GM23338 (cell line): ENCODE measurements at regions not wholly inside any gene's neighbourhood (a gene's known extent, or its start where the extent isn't known, plus 50 kb on each side); places are given as distances from the start of the nearest gene placed in this dataset.

Experiments used
- ATAC-seq: fragments of 200-7000 bp; cut with Tn5 transposase; 3 replicates; pipeline ENCODE4 v1.9.1; 2020
- DNase-seq: peaks from one replicate; pipeline ENCODE4 v3.0.0-alpha.2; 2015; ENCODE audit warnings: low spot score
- H2AFZ ChIP-seq: fragments of 200-600 bp; sonication (generic); 2 replicates; pipeline ENCODE4 v1.8.0; 2016; ENCODE audit warnings: antibody characterized with exemption, mild to moderate bottlenecking, moderate library complexity
- H3F3A ChIP-seq: fragments of 200-600 bp; sonication (generic); replicated peaks from 2 replicates; pipeline ENCODE4 v1.8.0; 2017; ENCODE audit warnings: antibody characterized with exemption, mixed run types, low read depth
- H3K27ac ChIP-seq: fragments of 200-600 bp; sonication (generic); 2 replicates; pipeline ENCODE4 v1.6.1; 2016; ENCODE audit warnings: low read depth
- H3K27me3 ChIP-seq: fragments of 200-600 bp; sonication (generic); 2 replicates; pipeline ENCODE4 v1.8.0; 2016; ENCODE audit warnings: mild to moderate bottlenecking, mixed run types, moderate library complexity; ENCODE audit not compliant: insufficient read depth
- H3K36me3 ChIP-seq: fragments of 200-600 bp; sonication (generic); 2 replicates; pipeline ENCODE4 v1.8.0; 2016; ENCODE audit warnings: mild to moderate bottlenecking; ENCODE audit not compliant: insufficient read depth
- H3K4me1 ChIP-seq: fragments of 200-600 bp; sonication (generic); 2 replicates; pipeline ENCODE4 v1.8.0; 2016; ENCODE audit warnings: mild to moderate bottlenecking, moderate library complexity; ENCODE audit not compliant: insufficient read depth
- H3K4me2 ChIP-seq: fragments of 200-600 bp; sonication (generic); 2 replicates; pipeline ENCODE4 v1.7.1; 2017; ENCODE audit warnings: mixed run types
- H3K4me3 ChIP-seq: fragments of 200-600 bp; sonication (generic); 2 replicates; pipeline ENCODE4 v1.6.1; 2016; ENCODE audit warnings: mixed run types
- H3K79me2 ChIP-seq: fragments of 200-600 bp; sonication (generic); replicated peaks from 2 replicates; pipeline ENCODE4 v1.8.0; 2017; ENCODE audit warnings: mild to moderate bottlenecking; ENCODE audit not compliant: insufficient read depth
- H3K9me2 ChIP-seq: fragments of 200-600 bp; sonication (generic); 2 replicates; pipeline ENCODE4 v1.8.0; 2017; ENCODE audit not compliant: insufficient read depth
- H4K20me1 ChIP-seq: fragments of 200-600 bp; sonication (generic); replicated peaks from 2 replicates; pipeline ENCODE4 v1.8.0; 2017; ENCODE audit warnings: mild to moderate bottlenecking; ENCODE audit not compliant: insufficient read depth
- H3K27ac Mint-ChIP-seq: 2 replicates; pipeline ENCODE4 v1.8.0; 2020; ENCODE audit warnings: inconsistent platforms, mild to moderate bottlenecking, moderate library complexity, mixed read lengths
- H3K27me3 Mint-ChIP-seq: 3 replicates; pipeline ENCODE4 v1.8.0; 2022; ENCODE audit warnings: low read depth, mild to moderate bottlenecking, moderate library complexity, mixed read lengths, inconsistent platforms; ENCODE audit not compliant: insufficient read depth, poor library complexity
- H3K36me3 Mint-ChIP-seq: 3 replicates; pipeline ENCODE4 v1.8.0; 2021; ENCODE audit warnings: low read depth, mild to moderate bottlenecking, inconsistent platforms, moderate library complexity, mixed read lengths
- H3K4me1 Mint-ChIP-seq: 3 replicates; pipeline ENCODE4 v1.8.0; 2020; ENCODE audit warnings: mild to moderate bottlenecking, inconsistent platforms, mixed read lengths
- H3K4me3 Mint-ChIP-seq: 3 replicates; pipeline ENCODE4 v1.8.0; 2021; ENCODE audit warnings: moderate library complexity, mild to moderate bottlenecking, inconsistent platforms, mixed read lengths
- H3K9me3 Mint-ChIP-seq: 3 replicates; pipeline ENCODE4 v1.8.0; 2020; ENCODE audit warnings: moderate library complexity, mild to moderate bottlenecking, inconsistent platforms, mixed read lengths
- JUNB ChIP-seq: IDR thresholded peaks from one replicate; pipeline ENCODE4 v1.6.1; 2016; ENCODE audit warnings: antibody characterized with exemption; ENCODE audit not compliant: unreplicated experiment
- NANOG ChIP-seq: IDR thresholded peaks from 2 replicates; pipeline ENCODE4 v1.6.1; 2016; ENCODE audit warnings: antibody characterized with exemption, borderline replicate concordance
- POLR2AphosphoS5 ChIP-seq: IDR thresholded peaks from 2 replicates; pipeline ENCODE4 v1.6.1; 2016; ENCODE audit warnings: antibody characterized with exemption, low read depth
- ZNF462 ChIP-seq: fragments of 250-450 bp; sonication (Bioruptor Pico); IDR thresholded peaks from 2 replicates; pipeline ENCODE4 v1.5.0; 2020; ENCODE audit warnings: mild to moderate bottlenecking, moderate library complexity
- TF ChIP-seq, protein P1 (sequence below), 2 experiments: fragments of 200-600 bp in 1 of 2; sonication (generic) in 1 of 2; conservative IDR thresholded peaks; 2 replicates each; pipeline versions ENCODE4 v1.5.1 to v1.6.1; 2016 to 2017; ENCODE audit warnings: antibody characterized with exemption in 2 of 2, low read depth in 2 of 2, mild to moderate bottlenecking in 2 of 2, moderate library complexity in 1 of 2

DNA sequence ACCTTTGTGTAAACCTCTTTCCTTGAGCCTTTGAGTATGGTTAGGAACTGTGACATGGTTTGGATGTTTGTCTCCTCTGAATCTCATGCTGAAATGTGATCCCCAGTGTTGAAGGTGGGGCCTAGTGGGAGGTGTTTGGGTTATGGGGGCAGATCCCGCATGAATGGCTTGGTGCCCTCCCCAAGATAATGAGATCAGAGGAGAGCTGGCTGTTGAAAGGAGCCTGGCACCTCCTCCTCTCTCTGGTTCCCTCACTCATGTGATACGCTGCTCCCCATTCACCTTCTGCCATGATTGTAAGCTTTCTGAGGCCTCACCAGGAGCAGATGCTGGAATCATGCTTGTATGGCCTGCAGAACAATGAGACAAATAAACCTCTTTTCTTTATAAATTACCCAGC, 1110.2 kb downstream of the CDH11 start (continued):
- TF ChIP-seq ZNF462 (CRISPR knock-in tag) = no peak
- no peak for TF ChIP-seq POLR2AphosphoS5
- no peak for TF ChIP-seq NANOG
- TF ChIP-seq JUNB = no peak

GRCh38 chr16:64008131-64008530, 1113.7 kb downstream of the CDH11 start:
- Mint-ChIP-seq H3K36me3 (peaks cover 4% of the 10 kb centered on the region), H3K9me3 (peaks cover 17% of the 10 kb centered on the region; the same call in 2 of the 3 replicates), H3K27me3 (no peaks in the 10 kb centered on the region), H3K4me3 (no peak overlapping the region), H3K27ac (no peak overlapping the region), H3K4me1 (no peaks in the 10 kb centered on the region)
- Histone ChIP-seq H3K9me2 (no peaks in the 10 kb centered on the region), H3K4me3 (no peak overlapping the region), H3K4me1 (no peaks in the 10 kb centered on the region), H3K27me3 (no peaks in the 10 kb centered on the region), H3K27ac (no peak overlapping the region), H3K36me3 (no peaks in the 10 kb centered on the region), H3K79me2 (no peaks in the 10 kb centered on the region), H3K4me2 (no peak overlapping the region), H3F3A (no peaks in the 10 kb centered on the region), H4K20me1 (no peaks in the 10 kb centered on the region), H2AFZ (no peak overlapping the region)
- TF ChIP-seq, protein P1, sequence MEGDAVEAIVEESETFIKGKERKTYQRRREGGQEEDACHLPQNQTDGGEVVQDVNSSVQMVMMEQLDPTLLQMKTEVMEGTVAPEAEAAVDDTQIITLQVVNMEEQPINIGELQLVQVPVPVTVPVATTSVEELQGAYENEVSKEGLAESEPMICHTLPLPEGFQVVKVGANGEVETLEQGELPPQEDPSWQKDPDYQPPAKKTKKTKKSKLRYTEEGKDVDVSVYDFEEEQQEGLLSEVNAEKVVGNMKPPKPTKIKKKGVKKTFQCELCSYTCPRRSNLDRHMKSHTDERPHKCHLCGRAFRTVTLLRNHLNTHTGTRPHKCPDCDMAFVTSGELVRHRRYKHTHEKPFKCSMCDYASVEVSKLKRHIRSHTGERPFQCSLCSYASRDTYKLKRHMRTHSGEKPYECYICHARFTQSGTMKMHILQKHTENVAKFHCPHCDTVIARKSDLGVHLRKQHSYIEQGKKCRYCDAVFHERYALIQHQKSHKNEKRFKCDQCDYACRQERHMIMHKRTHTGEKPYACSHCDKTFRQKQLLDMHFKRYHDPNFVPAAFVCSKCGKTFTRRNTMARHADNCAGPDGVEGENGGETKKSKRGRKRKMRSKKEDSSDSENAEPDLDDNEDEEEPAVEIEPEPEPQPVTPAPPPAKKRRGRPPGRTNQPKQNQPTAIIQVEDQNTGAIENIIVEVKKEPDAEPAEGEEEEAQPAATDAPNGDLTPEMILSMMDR (conservative IDR thresholded peaks at IDR 0.05; ENCODE audit: low read depth in 2 of 2) = no peak
- no peak for TF ChIP-seq NANOG
- no peak for DNase-seq
- no peak for ATAC-seq
